HEK293 (cell line): ENCODE measurements at regions not wholly inside any gene's neighbourhood (a gene's known extent, or its start where the extent isn't known, plus 50 kb on each side); places are given as distances from the start of the nearest gene placed in this dataset.

Experiments used
- CTCF ChIA-PET: fragments of 350-600 bp; formaldehyde crosslinking; extraction: SDS; loops from one replicate; lab custom pipeline; 2021; ENCODE audit warnings: antibody characterized with exemption; lab: Yijun Ruan, JAX
- POLR2A ChIA-PET: fragments of 300-600 bp; formaldehyde crosslinking; extraction: SDS; loops from one replicate; lab custom pipeline; 2020; ENCODE audit warnings: antibody characterized with exemption, inconsistent platforms; lab: Yijun Ruan, JAX
- H3K27ac ChIP-seq: fragments of 200-500 bp; sonication (Bioruptor generic); 2 replicates; pipeline ENCODE4 v1.5.1; 2014; ENCODE audit warnings: low read depth, low read length, control low read depth, inconsistent platforms; ENCODE audit errors: extremely low read depth
- H3K36me3 ChIP-seq, 2 experiments: fragments of 200-500 bp in 1 of 2; sonication (Bioruptor generic) in 1 of 2; 1 replicate in 1 of 2; 2 replicates in 1 of 2; pipeline ENCODE4 v1.5.1; 2014 to 2017; ENCODE audit warnings: inconsistent platforms in 2 of 2, low read length in 2 of 2; ENCODE audit not compliant: control insufficient read depth in 2 of 2, insufficient read depth in 1 of 2
- H3K4me1 ChIP-seq: fragments of 200-500 bp; sonication (Bioruptor generic); 2 replicates; pipeline ENCODE4 v1.5.1; 2014; ENCODE audit warnings: mild to moderate bottlenecking, low read length, inconsistent platforms; ENCODE audit not compliant: control insufficient read depth, insufficient read depth
- H3K4me3 ChIP-seq: 2 replicates; pipeline ENCODE4 v1.5.1; 2011; ENCODE audit warnings: low read depth, mild to moderate bottlenecking, control low read depth, low read length, moderate library complexity
- H3K9me3 ChIP-seq: fragments of 200-500 bp; sonication (Bioruptor generic); 2 replicates; pipeline ENCODE4 v1.5.1; 2014; ENCODE audit warnings: low read depth, low read length, inconsistent platforms; ENCODE audit not compliant: control insufficient read depth, insufficient read depth
- HOXC10 ChIP-seq: sonication (generic); formaldehyde crosslinking; IDR thresholded peaks from 2 replicates; pipeline ENCODE4 v1.8.1; 2023; ENCODE audit warnings: mild to moderate bottlenecking, missing genetic modification reagents
- INSM2 ChIP-seq: fragments of 450-650 bp; formaldehyde crosslinking; IDR thresholded peaks from 2 replicates; pipeline ENCODE4 v1.5.1; 2016; ENCODE audit warnings: missing biosample characterization, missing genetic modification characterization
- KLF17 ChIP-seq: fragments of 450-650 bp; formaldehyde crosslinking; IDR thresholded peaks from 2 replicates; pipeline ENCODE4 v1.5.1; 2016; ENCODE audit warnings: missing biosample characterization, missing genetic modification characterization
- ZFP37 ChIP-seq: fragments of 450-650 bp; formaldehyde crosslinking; IDR thresholded peaks from 2 replicates; pipeline ENCODE4 v1.5.1; 2016; ENCODE audit warnings: missing biosample characterization, missing genetic modification characterization
- ZIC2 ChIP-seq: fragments of 450-650 bp; formaldehyde crosslinking; IDR thresholded peaks from 2 replicates; pipeline ENCODE4 v1.5.1; 2016; ENCODE audit warnings: missing biosample characterization, missing genetic modification characterization
- ZNF114 ChIP-seq: fragments of 450-650 bp; formaldehyde crosslinking; IDR thresholded peaks from 2 replicates; pipeline ENCODE4 v1.5.0; 2017; ENCODE audit warnings: missing biosample characterization, missing genetic modification characterization
- ZNF16 ChIP-seq: fragments of 450-650 bp; formaldehyde crosslinking; IDR thresholded peaks from 2 replicates; pipeline ENCODE4 v1.5.1; 2016; ENCODE audit warnings: low read depth, missing biosample characterization, missing genetic modification characterization
- ZNF169 ChIP-seq: fragments of 450-650 bp; formaldehyde crosslinking; IDR thresholded peaks from 2 replicates; pipeline ENCODE4 v1.5.1; 2016; ENCODE audit warnings: missing biosample characterization, missing genetic modification characterization
- ZNF223 ChIP-seq: fragments of 450-650 bp; formaldehyde crosslinking; IDR thresholded peaks from 2 replicates; pipeline ENCODE4 v1.5.1; 2016; ENCODE audit warnings: missing biosample characterization, missing genetic modification characterization
- ZNF24 ChIP-seq: fragments of 450-650 bp; formaldehyde crosslinking; IDR thresholded peaks from 2 replicates; pipeline ENCODE4 v1.5.1; 2016; ENCODE audit warnings: missing biosample characterization, missing genetic modification characterization
- ZNF398 ChIP-seq: fragments of 450-650 bp; formaldehyde crosslinking; IDR thresholded peaks from 2 replicates; pipeline ENCODE4 v1.5.1; 2017; ENCODE audit warnings: missing biosample characterization, missing genetic modification characterization
- ZNF580 ChIP-seq: fragments of 450-650 bp; formaldehyde crosslinking; IDR thresholded peaks from 2 replicates; pipeline ENCODE4 v1.5.1; 2016; ENCODE audit warnings: missing biosample characterization, missing genetic modification characterization
- ZNF610 ChIP-seq: fragments of 450-650 bp; formaldehyde crosslinking; IDR thresholded peaks from 2 replicates; pipeline ENCODE4 v1.5.1; 2016; ENCODE audit warnings: missing biosample characterization, missing genetic modification characterization, borderline replicate concordance
- ZNF677 ChIP-seq: fragments of 450-650 bp; IDR thresholded peaks from 2 replicates; pipeline ENCODE4 v1.5.0; 2018; ENCODE audit warnings: missing biosample characterization, mild to moderate bottlenecking, missing genetic modification characterization, moderate library complexity
- ZNF747 ChIP-seq: fragments of 450-650 bp; formaldehyde crosslinking; IDR thresholded peaks from 2 replicates; pipeline ENCODE4 v1.5.1; 2016; ENCODE audit warnings: missing biosample characterization, missing genetic modification characterization
- ZSCAN16 ChIP-seq: fragments of 450-650 bp; formaldehyde crosslinking; IDR thresholded peaks from 2 replicates; pipeline ENCODE4 v1.5.1; 2016; ENCODE audit warnings: missing biosample characterization, missing genetic modification characterization
- ZSCAN23 ChIP-seq: fragments of 450-650 bp; formaldehyde crosslinking; IDR thresholded peaks from 2 replicates; pipeline ENCODE4 v1.5.1; 2016; ENCODE audit warnings: missing biosample characterization, missing genetic modification characterization
- ZXDB ChIP-seq: fragments of 450-650 bp; formaldehyde crosslinking; IDR thresholded peaks from 2 replicates; pipeline ENCODE4 v1.5.1; 2016; ENCODE audit warnings: missing biosample characterization, missing genetic modification characterization

GRCh38 chr1:30412241-30413110, 310.9 kb downstream of the MATN1 start:
- no peak for TF ChIP-seq ZNF169 (tag by site-specific recombination)
- peak; percentile 92 for TF ChIP-seq ZSCAN16
- ChIA-PET CTCF (interaction anchor here (1.0 kb wide), 1 partner anchor 32 kb away, joined by 4 read pairs; no protein-coding TSS in a partner anchor), POLR2A (no interaction called here)
- Histone ChIP-seq H3K4me3 (no peak overlapping the region), H3K27ac (no peak overlapping the region), H3K9me3 (no peaks in the 10 kb centered on the region), H3K36me3 (no peaks in the 10 kb centered on the region), H3K4me1 (no peaks in the 10 kb centered on the region)

- TF ChIP-seq HOXC10 (CRISPR knock-in tag) (no peak), ZNF580 (no peak), ZNF677 (tag by site-specific recombination) (no peak), ZNF610 (no peak), ZXDB (tag by site-specific recombination) (no peak), KLF17 (tag by site-specific recombination) (no peak)
- TF ChIP-seq, all 188 proteins: peak for 0
- H3K27ac ChIP-seq = no peak overlapping the region
- H3K4me1 ChIP-seq = no peaks in the 10 kb centered on the region
- H3K9me3 ChIP-seq = no peaks in the 10 kb centered on the region
- no peaks in the 10 kb centered on the region for H3K36me3 ChIP-seq
- ChIA-PET POLR2A (no interaction called here), CTCF (interaction anchor here (0.7 to 1.0 kb wide), 3 partner anchors 30 to 1174 kb away, joined by 3 to 4 read pairs (median 3); no protein-coding TSS in a partner anchor)
- H3K4me3 ChIP-seq = no peak overlapping the region
These were observed 312.2 kb downstream of the MATN1 start for GRCh38 chr1:30411206-30411605.

- Histone ChIP-seq H3K36me3 (no peaks in the 10 kb centered on the region), H3K4me1 (no peaks in the 10 kb centered on the region), H3K27ac (no peak overlapping the region), H3K9me3 (no peaks in the 10 kb centered on the region), H3K4me3 (no peak overlapping the region)
- ChIA-PET CTCF (interaction anchor here (0.7 to 0.9 kb wide), 2 partner anchors 299 to 1174 kb away, joined by 3 to 4 read pairs; no protein-coding TSS in a partner anchor), POLR2A (interaction anchor here (1.1 kb wide), 1 partner anchor 13 kb away, joined by 3 read pairs; no protein-coding TSS in a partner anchor)
- TF ChIP-seq ZNF114 (tag by site-specific recombination) = no peak
- TF ChIP-seq ZFP37 (tag by site-specific recombination) = no peak
- TF ChIP-seq ZIC2 (tag by site-specific recombination) = peak; percentile 73
- TF ChIP-seq ZNF747 (tag by site-specific recombination) = no peak
These were observed 313.1 kb downstream of the MATN1 start for GRCh38 chr1:30410153-30410851.

GRCh38 chr1:30409476-30410152, 313.8 kb downstream of the MATN1 start:
- Histone ChIP-seq H3K9me3 (no peaks in the 10 kb centered on the region), H3K4me1 (no peaks in the 10 kb centered on the region), H3K36me3 (no peaks in the 10 kb centered on the region), H3K4me3 (no peak overlapping the region), H3K27ac (no peak overlapping the region)
- ChIA-PET POLR2A (interaction anchor here (1.1 kb wide), 1 partner anchor 14 kb away, joined by 3 read pairs; no protein-coding TSS in a partner anchor), CTCF (interaction anchor here (0.9 kb wide), 1 partner anchor 298 kb away, joined by 4 read pairs; no protein-coding TSS in a partner anchor)
- TF ChIP-seq ZNF398 (tag by site-specific recombination) (no peak), ZNF16 (tag by site-specific recombination) (no peak), ZNF223 (tag by site-specific recombination) (no peak), ZNF24 (tag by site-specific recombination) (no peak), ZNF580 (no peak), INSM2 (tag by site-specific recombination) (no peak), ZSCAN23 (tag by site-specific recombination) (no peak)
